ENCODE measurements at regions not wholly inside any gene's neighbourhood (a gene's known extent, or its start where the extent isn't known, plus 50 kb on each side); places are given as distances from the start of the nearest gene placed in this dataset.

DNA sequence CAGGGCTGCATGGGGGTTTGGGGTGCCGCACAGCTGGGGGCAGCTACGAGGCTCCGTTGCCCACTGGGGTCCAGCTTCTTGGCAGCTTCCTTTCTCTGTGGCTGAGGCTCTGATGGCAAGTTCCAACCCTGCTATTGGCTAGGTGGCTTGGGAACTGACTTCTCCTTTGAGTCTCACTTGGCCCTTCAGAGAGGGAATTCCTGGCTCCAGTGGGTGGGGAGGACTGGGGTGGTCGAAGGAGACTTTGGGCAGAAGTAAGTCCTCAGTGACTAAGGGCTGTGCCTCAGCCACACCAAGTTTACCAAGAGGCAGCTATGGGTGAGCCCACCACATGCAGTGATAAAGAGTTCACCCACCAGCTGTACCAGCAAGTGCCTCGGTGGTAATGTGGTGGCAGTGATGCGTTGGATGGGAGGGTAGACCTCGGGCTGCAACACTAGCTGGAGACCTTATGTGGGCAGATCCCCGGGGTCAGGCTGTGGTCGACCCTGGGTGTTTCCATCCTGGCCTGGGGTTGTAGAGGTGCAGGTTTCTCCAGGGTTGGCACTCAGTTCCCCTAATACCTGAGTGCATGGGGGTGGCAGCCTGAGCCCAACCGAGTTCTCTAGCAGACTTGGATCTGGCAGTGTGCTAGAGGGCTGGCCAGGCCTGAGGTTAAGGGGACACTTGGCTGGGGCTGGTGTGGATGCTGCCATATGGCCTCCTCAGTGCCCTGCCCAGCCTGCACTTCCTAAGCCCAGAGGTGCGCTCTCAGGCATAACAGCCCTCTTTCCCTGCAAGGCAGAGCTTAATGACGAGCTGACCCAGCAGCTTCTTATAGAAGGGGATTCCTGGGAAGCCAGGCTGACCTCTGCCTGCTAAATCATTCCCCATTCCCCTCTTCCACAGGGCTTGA, 197.0 kb upstream of the CADM1 start:
- WGBS, 2 donors, result 74 to 78% methylated on average over 11 to 12 of the region's 12 CpGs
- TF ChIP-seq POLR2A (IDR thresholded peaks at IDR 0.05), result no peak
- TF ChIP-seq, protein P1, sequence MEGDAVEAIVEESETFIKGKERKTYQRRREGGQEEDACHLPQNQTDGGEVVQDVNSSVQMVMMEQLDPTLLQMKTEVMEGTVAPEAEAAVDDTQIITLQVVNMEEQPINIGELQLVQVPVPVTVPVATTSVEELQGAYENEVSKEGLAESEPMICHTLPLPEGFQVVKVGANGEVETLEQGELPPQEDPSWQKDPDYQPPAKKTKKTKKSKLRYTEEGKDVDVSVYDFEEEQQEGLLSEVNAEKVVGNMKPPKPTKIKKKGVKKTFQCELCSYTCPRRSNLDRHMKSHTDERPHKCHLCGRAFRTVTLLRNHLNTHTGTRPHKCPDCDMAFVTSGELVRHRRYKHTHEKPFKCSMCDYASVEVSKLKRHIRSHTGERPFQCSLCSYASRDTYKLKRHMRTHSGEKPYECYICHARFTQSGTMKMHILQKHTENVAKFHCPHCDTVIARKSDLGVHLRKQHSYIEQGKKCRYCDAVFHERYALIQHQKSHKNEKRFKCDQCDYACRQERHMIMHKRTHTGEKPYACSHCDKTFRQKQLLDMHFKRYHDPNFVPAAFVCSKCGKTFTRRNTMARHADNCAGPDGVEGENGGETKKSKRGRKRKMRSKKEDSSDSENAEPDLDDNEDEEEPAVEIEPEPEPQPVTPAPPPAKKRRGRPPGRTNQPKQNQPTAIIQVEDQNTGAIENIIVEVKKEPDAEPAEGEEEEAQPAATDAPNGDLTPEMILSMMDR (IDR thresholded peaks at IDR 0.05), result no peak
- no peak overlapping the region for H3K27ac ChIP-seq
- DNase-seq, result no peak
- H3K4me3 ChIP-seq, result no peak overlapping the region
- no peaks in the 10 kb centered on the region for H3K9me3 ChIP-seq
- no peaks in the 10 kb centered on the region for H3K36me3 ChIP-seq (ENCODE audit: low read depth, missing control alignments)
- no peaks in the 10 kb centered on the region for H3K4me1 ChIP-seq
- H3K27me3 ChIP-seq, result no peaks in the 10 kb centered on the region
- intact Hi-C loops (cut with DNase I; ENCODE audit: low total_unique reads), result no loop called here

DNA sequence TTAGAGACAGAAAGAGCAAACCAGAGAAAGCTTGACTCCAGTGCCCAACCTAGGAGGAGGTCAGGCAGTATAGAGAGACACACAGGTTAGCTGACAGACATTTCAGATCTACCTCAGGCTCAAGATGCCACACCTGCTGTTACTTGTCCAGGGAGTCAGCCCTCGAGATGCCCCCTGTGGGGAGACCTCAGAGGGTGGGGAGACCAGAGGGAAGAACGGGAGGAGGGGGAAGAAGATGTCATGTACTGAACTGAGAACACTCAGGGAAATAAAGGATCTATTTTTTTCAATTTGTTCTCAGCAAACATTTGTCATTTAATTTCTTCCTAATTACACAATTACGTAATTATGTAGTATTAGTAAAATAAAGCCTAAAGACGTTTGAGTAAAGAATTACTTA, 196.3 kb upstream of the CADM1 start:
- Histone ChIP-seq H3K27ac (no peak overlapping the region), H3K4me3 (no peak overlapping the region), H3K36me3 (ENCODE audit: low read depth, missing control alignments) (no peaks in the 10 kb centered on the region), H3K9me3 (no peaks in the 10 kb centered on the region), H3K27me3 (no peaks in the 10 kb centered on the region), H3K4me1 (peaks cover 5% of the 10 kb centered on the region)
- WGBS, 2 donors, result 76 to 78% methylated on average over 4 of the region's 4 CpGs
- DNase-seq, result no peak
- intact Hi-C loops (cut with DNase I; ENCODE audit: low total_unique reads), result no loop called here
- TF ChIP-seq POLR2A (IDR thresholded peaks at IDR 0.05), result no peak
- TF ChIP-seq, protein P1 (IDR thresholded peaks at IDR 0.05), result no peak

DNA sequence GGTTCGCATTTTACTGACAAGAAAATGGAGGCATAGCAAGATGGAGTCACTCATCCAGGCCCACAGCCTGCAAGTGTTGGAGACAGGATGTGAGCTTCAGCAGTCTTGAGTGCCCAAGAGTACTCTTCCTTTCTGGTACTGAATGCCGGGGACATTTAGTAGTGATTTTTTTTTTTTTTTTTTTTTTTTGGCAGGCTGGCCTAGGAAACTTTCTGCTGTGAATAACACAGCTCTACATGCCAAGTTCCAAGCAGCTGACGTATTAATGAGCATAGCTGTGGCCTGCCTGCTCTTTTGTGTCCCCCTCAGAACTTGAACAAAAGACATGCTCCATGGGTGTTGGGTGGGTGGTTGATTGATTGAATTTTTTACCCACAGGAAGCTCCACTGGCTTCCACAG, 195.5 kb upstream of the CADM1 start:
- intact Hi-C loops (cut with DNase I; ENCODE audit: low total_unique reads), result no loop called here
- 41 to 73% methylated on average over 3 of the region's 3 CpGs for WGBS, 2 donors
- H3K4me3 ChIP-seq, result no peak overlapping the region
- DNase-seq, result no peak
- H3K4me1 ChIP-seq, result peaks cover 5% of the 10 kb centered on the region
- TF ChIP-seq POLR2A (IDR thresholded peaks at IDR 0.05), result no peak
- TF ChIP-seq, protein P1 (IDR thresholded peaks at IDR 0.05), result no peak
- H3K9me3 ChIP-seq, result no peaks in the 10 kb centered on the region
- no peak overlapping the region for H3K27ac ChIP-seq
- H3K27me3 ChIP-seq, result no peaks in the 10 kb centered on the region
- no peaks in the 10 kb centered on the region for H3K36me3 ChIP-seq (ENCODE audit: low read depth, missing control alignments)

DNA sequence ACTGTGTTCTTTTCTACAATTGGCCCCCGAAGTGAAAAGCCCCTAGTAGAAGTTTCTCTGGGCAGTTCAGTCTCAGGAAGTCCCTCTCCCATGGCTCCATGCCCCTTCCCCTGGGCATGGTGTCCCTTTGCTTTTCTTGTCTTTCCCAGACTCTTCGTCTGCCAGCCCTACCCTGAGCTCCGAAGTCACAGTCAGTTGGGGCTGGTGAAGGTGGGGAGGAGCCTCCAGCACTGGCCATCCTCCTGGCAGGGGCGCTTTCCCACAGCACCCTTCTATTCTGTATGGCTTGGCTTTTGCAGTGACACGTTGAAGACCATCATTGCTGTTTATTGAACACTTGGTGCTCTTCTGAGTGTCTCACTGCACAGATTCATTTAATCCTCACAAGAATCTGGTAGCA, 195.1 kb upstream of the CADM1 start:
- Histone ChIP-seq H3K27ac (no peak overlapping the region), H3K4me3 (no peak overlapping the region), H3K27me3 (no peaks in the 10 kb centered on the region), H3K4me1 (peaks cover 5% of the 10 kb centered on the region), H3K36me3 (ENCODE audit: low read depth, missing control alignments) (no peaks in the 10 kb centered on the region), H3K9me3 (no peaks in the 10 kb centered on the region)
- DNase-seq, result no peak
- TF ChIP-seq POLR2A (IDR thresholded peaks at IDR 0.05), result no peak
- TF ChIP-seq, protein P1 (IDR thresholded peaks at IDR 0.05), result no peak
- intact Hi-C loops (cut with DNase I; ENCODE audit: low total_unique reads), result no loop called here
- 69 to 73% methylated on average over 5 of the region's 5 CpGs for WGBS, 2 donors

DNA sequence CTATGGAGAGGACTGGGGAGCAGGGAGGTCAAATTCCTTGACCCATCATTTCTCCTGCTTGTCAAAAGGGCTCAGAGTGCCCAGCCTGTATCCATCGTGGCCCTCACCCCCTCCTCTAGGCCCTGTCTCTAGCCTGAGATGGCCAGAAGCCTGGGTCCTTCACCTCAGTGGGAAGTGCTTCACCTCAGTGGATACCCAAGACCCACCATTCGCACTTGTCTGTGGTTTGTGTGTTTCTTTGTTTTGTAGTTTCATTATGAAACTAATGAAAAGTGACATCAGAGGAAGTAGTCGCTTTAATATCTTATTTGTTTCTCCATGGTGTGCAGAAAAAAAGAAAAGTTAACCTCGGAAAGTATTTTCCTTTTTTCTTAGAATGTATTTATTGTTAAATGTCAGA, 194.0 kb upstream of the CADM1 start:
- no peak for DNase-seq
- H3K9me3 ChIP-seq, result no peaks in the 10 kb centered on the region
- 83 to 84% methylated on average over 4 of the region's 4 CpGs for WGBS, 2 donors
- no peak overlapping the region for H3K4me3 ChIP-seq
- H3K4me1 ChIP-seq, result peaks cover 5% of the 10 kb centered on the region
- H3K27me3 ChIP-seq, result no peaks in the 10 kb centered on the region
- TF ChIP-seq, protein P1 (IDR thresholded peaks at IDR 0.05), result no peak
- no peak for TF ChIP-seq POLR2A (IDR thresholded peaks at IDR 0.05)
- no peaks in the 10 kb centered on the region for H3K36me3 ChIP-seq (ENCODE audit: low read depth, missing control alignments)
- intact Hi-C loops (cut with DNase I; ENCODE audit: low total_unique reads), result no loop called here
- H3K27ac ChIP-seq, result no peak overlapping the region
